BLaER1 (cell line): ENCODE measurements at regions not wholly inside any gene's neighbourhood (a gene's known extent, or its start where the extent isn't known, plus 50 kb on each side); places are given as distances from the start of the nearest gene placed in this dataset.
"Not testable (repeated sequence)": the region's sequence is repeated elsewhere in the genome, so short reads cannot be mapped to it uniquely, and the experiment has no call there.

ENCODE experiments used
- H3K27ac ChIP-seq: shearing (Covaris generic); formaldehyde crosslinking; 2 replicates; pipeline ENCODE4 v1.8.1; 2022
- H3K27me3 ChIP-seq: shearing (Covaris generic); formaldehyde crosslinking; 2 replicates; pipeline ENCODE4 v1.8.1; 2022
- H3K36me3 ChIP-seq: shearing (Covaris generic); formaldehyde crosslinking; 2 replicates; pipeline ENCODE4 v1.8.1; 2022
- H3K4me1 ChIP-seq: shearing (Covaris generic); formaldehyde crosslinking; 2 replicates; pipeline ENCODE4 v1.8.1; 2022
- H3K4me2 ChIP-seq: shearing (Covaris generic); formaldehyde crosslinking; 2 replicates; pipeline ENCODE4 v1.8.1; 2022
- H3K4me3 ChIP-seq: shearing (Covaris generic); formaldehyde crosslinking; 2 replicates; pipeline ENCODE4 v1.8.1; 2022
- H3K9ac ChIP-seq: shearing (Covaris generic); formaldehyde crosslinking; 2 replicates; pipeline ENCODE4 v1.8.1; 2022
- H3K9me3 ChIP-seq: shearing (Covaris generic); formaldehyde crosslinking; 2 replicates; pipeline ENCODE4 v1.8.1; 2022
- H4K20me1 ChIP-seq: shearing (Covaris generic); formaldehyde crosslinking; 2 replicates; pipeline ENCODE4 v1.8.1; 2022

GRCh38 chr1:83481284-83481683 is 517.6 kb downstream of the TTLL7 start:
- not testable (repeated sequence) for H3K27me3 ChIP-seq, H3K4me1 ChIP-seq, H3K4me2 ChIP-seq, H4K20me1 ChIP-seq, H3K36me3 ChIP-seq, H3K4me3 ChIP-seq, H3K27ac ChIP-seq, H3K9me3 ChIP-seq, H3K9ac ChIP-seq

- H3K36me3 ChIP-seq, H3K9ac ChIP-seq, H3K4me1 ChIP-seq, H4K20me1 ChIP-seq, H3K4me2 ChIP-seq, H3K27me3 ChIP-seq, H3K4me3 ChIP-seq, H3K9me3 ChIP-seq, H3K27ac ChIP-seq: not testable (repeated sequence)
Measured at GRCh38 chr1:83479591-83480239, 519.2 kb downstream of the TTLL7 start.

DNA sequence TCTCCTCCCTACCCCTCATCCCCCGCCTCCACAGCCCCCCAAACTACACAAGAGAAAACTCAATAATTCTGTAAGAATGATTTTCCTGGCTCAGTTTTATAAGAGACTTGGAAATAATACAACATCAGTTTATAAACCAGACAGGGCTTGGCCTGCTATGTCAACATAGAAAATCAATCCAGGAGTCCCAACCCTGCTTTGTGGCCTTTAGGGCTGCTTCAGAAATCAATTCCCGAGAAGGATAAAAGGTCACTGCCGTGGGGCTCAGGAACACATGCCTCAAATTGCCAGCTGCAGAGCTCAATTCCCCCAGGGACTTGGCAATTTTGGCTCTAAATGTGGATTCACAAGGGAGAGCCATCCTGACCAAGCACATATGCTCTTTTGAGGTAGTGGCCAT is 520.8 kb downstream of the TTLL7 start:
- not testable (repeated sequence) for H3K9ac ChIP-seq, H3K36me3 ChIP-seq, H3K4me2 ChIP-seq, H4K20me1 ChIP-seq, H3K4me3 ChIP-seq, H3K27ac ChIP-seq, H3K27me3 ChIP-seq, H3K4me1 ChIP-seq, H3K9me3 ChIP-seq

- not testable (repeated sequence) for H3K4me2 ChIP-seq, H3K27me3 ChIP-seq, H3K27ac ChIP-seq, H3K4me3 ChIP-seq, H3K9me3 ChIP-seq, H4K20me1 ChIP-seq, H3K9ac ChIP-seq, H3K4me1 ChIP-seq, H3K36me3 ChIP-seq
Measured at GRCh38 chr1:83476518-83476917, 522.4 kb downstream of the TTLL7 start.

DNA sequence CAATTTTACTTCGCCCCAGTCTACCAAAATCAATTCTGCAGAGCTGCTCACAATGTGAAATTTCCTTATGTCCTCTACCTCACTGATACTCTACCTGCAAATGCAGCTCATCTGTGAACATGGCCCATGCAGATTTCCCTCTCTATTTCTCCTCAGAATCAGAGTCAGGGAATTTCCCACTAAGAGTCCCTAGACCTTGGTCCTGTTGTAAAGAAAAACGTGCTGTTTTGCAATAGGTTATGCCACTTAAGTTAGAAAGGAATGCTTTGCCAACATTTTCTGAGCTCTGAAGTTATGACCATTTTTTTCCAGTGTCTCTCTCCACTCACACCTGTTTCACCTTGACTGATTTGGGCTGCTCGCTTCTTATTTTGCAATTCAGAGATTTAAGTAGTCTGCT is 524.0 kb downstream of the TTLL7 start:
- not testable (repeated sequence) for H3K4me3 ChIP-seq, H3K4me2 ChIP-seq, H3K36me3 ChIP-seq, H3K27ac ChIP-seq, H3K9ac ChIP-seq, H3K4me1 ChIP-seq, H3K9me3 ChIP-seq, H3K27me3 ChIP-seq, H4K20me1 ChIP-seq

GRCh38 chr1:83473986-83474385 is 524.9 kb downstream of the TTLL7 start:
- H3K36me3 ChIP-seq, H3K27me3 ChIP-seq, H3K9me3 ChIP-seq, H4K20me1 ChIP-seq, H3K4me1 ChIP-seq, H3K27ac ChIP-seq, H3K4me3 ChIP-seq, H3K4me2 ChIP-seq, H3K9ac ChIP-seq: not testable (repeated sequence)

GRCh38 chr1:83472066-83472465 is 526.9 kb downstream of the TTLL7 start:
- not testable (repeated sequence) for H3K27ac ChIP-seq, H4K20me1 ChIP-seq, H3K4me3 ChIP-seq, H3K4me1 ChIP-seq, H3K4me2 ChIP-seq, H3K36me3 ChIP-seq, H3K27me3 ChIP-seq, H3K9me3 ChIP-seq, H3K9ac ChIP-seq

DNA sequence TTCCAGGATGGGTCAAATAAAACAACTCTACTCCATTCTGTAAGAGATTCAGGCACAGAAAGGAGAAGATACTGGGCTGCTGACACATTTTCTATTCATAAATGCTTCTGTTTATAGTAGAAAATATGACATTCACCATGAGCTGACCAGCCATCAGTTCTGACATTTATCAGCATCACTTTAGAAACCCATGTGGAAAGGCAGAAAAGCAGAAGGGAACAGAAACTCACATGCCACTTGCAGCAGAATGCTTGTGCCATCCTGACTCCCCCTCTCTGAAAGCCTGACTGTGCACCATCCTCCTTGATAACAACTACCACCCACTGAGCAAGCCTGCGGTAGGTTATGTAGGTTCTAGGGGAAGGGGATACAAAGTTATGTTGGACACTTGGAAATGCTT is 527.7 kb downstream of the TTLL7 start:
- not testable (repeated sequence) for H3K4me1 ChIP-seq, H3K27ac ChIP-seq

GRCh38 chr1:83468336-83468735 is 530.6 kb downstream of the TTLL7 start:
- H3K27me3 ChIP-seq, H3K4me1 ChIP-seq, H3K27ac ChIP-seq, H3K4me2 ChIP-seq, H3K4me3 ChIP-seq, H3K36me3 ChIP-seq, H3K9ac ChIP-seq, H4K20me1 ChIP-seq, H3K9me3 ChIP-seq: not testable (repeated sequence)

More for the DNA sequence above, 527.7 kb downstream of the TTLL7 start:
- not testable (repeated sequence) for H3K36me3 ChIP-seq, H3K9me3 ChIP-seq, H3K27me3 ChIP-seq, H3K4me2 ChIP-seq, H4K20me1 ChIP-seq, H3K4me3 ChIP-seq, H3K9ac ChIP-seq

DNA sequence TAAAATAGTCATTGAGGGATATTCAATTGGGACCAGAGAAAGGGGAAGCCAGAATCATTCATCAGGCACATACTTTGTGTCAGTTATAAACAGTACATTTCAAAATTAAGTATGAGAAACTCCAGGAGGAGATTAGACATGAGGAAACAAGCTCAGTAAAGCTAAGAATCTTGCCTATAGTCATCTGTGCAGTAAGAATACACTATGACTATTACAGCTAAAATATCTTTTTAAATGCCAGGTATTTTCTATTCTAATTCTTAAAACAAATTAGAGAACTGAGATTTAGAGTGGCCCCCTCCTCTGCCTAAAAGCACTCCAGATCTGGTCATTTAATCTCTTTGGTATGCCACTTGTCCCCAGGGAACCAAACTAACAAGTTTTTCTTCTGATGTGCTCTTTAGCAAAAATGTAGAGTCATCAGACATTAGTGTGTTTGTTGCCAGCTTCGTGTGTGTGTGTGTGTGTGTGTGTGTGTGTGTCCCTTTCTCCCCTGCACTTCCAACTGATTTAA is 541.1 kb downstream of the TTLL7 start:
- not testable (repeated sequence) for H3K4me3 ChIP-seq, H3K4me1 ChIP-seq, H3K9ac ChIP-seq, H3K4me2 ChIP-seq, H3K27ac ChIP-seq, H3K36me3 ChIP-seq, H3K9me3 ChIP-seq, H4K20me1 ChIP-seq, H3K27me3 ChIP-seq

GRCh38 chr1:83457281-83457680 is 541.7 kb downstream of the TTLL7 start:
- H4K20me1 ChIP-seq, H3K9me3 ChIP-seq, H3K4me3 ChIP-seq, H3K36me3 ChIP-seq, H3K27ac ChIP-seq, H3K9ac ChIP-seq, H3K4me1 ChIP-seq, H3K27me3 ChIP-seq, H3K4me2 ChIP-seq: not testable (repeated sequence)

DNA sequence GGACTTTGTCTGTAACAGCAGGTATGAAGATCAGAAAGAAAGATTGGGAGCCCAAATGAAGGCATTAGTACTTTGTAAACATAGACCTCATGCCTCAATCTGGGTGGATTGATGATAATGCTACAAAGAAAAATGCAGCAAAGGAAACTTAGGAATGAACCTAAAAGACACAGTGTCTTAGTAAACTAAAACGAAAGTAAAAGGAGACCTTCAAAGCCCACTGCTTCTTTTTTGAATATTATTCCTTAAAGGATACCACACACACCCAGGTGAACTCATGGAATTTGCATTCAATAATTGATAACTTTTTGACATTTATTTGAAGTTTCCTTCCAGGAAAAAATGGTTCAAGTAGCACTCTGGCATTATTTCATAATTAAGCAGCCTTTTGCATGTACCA is 543.2 kb downstream of the TTLL7 start:
- H3K4me3 ChIP-seq, H3K27ac ChIP-seq, H3K4me2 ChIP-seq: not testable (repeated sequence)

DNA sequence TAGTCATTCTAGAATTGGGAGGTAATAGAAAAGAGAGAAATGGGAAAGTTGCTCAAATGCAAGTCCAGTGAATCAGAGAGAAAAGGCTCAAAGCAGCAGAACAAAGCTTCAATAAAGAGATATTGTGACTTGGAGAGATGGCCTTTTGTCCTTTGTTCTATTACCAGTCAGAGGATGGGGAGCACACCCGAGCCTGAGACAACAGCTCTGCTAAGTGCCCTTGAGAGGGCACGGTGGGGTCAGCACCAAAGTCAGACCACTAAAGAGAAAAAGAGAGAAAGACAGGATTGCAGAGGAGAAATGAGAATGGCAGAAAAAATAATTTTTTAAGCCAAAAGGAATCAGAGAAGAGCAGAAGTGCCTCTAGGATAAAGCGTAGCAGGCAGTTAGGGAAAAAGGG is 553.1 kb downstream of the TTLL7 start:
- H3K36me3 ChIP-seq, H3K4me1 ChIP-seq, H3K4me3 ChIP-seq, H3K4me2 ChIP-seq, H4K20me1 ChIP-seq, H3K27ac ChIP-seq, H3K27me3 ChIP-seq, H3K9ac ChIP-seq, H3K9me3 ChIP-seq: not testable (repeated sequence)

More for the DNA sequence above, 543.2 kb downstream of the TTLL7 start:
- not testable (repeated sequence) for H3K27me3 ChIP-seq, H3K9ac ChIP-seq, H3K9me3 ChIP-seq, H3K36me3 ChIP-seq, H4K20me1 ChIP-seq, H3K4me1 ChIP-seq

- not testable (repeated sequence) for H3K27ac ChIP-seq, H4K20me1 ChIP-seq, H3K36me3 ChIP-seq, H3K27me3 ChIP-seq, H3K4me2 ChIP-seq, H3K9ac ChIP-seq, H3K4me1 ChIP-seq, H3K4me3 ChIP-seq, H3K9me3 ChIP-seq
Measured at GRCh38 chr1:83442412-83442811, 556.5 kb downstream of the TTLL7 start.

DNA sequence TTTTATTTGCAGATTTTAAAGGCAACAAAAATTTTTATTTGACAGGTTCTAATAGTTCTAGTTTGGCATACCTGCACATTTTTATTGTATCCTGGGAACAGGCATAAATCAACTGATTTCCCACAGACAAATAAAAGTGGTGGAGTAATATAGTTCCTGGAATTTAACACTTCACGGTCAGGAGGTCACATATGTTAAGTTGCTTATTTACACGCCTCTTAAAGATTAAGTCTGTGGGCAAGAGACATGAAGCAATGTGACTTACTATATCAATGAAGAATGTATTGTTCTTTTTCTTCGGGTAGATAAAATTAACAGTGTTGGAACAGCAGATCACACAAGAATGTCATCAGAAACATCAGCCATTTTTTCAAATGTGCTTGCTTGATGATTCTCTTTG is 558.3 kb downstream of the TTLL7 start:
- not testable (repeated sequence) for H3K36me3 ChIP-seq, H3K27ac ChIP-seq, H3K9ac ChIP-seq, H3K9me3 ChIP-seq, H3K4me3 ChIP-seq, H3K4me1 ChIP-seq, H4K20me1 ChIP-seq, H3K4me2 ChIP-seq, H3K27me3 ChIP-seq

DNA sequence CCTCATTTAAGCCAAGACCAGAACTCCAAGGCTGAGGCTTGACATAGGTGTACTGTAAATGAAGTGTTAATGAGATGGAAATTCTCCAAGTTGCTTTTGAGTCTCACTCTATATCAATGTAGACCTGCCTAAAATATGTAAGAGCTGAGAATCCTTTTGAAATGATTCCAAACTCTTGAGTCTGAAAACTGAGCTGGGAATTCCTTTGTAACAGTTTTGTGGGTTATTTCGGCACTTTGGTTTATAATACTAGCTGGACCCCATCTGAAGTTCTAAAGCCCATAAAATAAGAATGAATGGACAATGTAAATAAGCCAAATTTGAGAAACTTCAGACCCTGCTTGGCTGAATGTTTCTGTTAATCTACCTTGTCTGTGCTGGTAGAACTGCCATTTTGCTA is 558.9 kb downstream of the TTLL7 start:
- not testable (repeated sequence) for H3K4me3 ChIP-seq, H3K9ac ChIP-seq

More for the DNA sequence above, 558.9 kb downstream of the TTLL7 start:
- H3K27ac ChIP-seq, H3K4me2 ChIP-seq, H3K4me1 ChIP-seq, H3K36me3 ChIP-seq, H4K20me1 ChIP-seq, H3K9me3 ChIP-seq, H3K27me3 ChIP-seq: not testable (repeated sequence)
